ENCODE measurements at regions not wholly inside any gene's neighbourhood (a gene's known extent, or its start where the extent isn't known, plus 50 kb on each side); places are given as distances from the start of the nearest gene placed in this dataset.

DNA sequence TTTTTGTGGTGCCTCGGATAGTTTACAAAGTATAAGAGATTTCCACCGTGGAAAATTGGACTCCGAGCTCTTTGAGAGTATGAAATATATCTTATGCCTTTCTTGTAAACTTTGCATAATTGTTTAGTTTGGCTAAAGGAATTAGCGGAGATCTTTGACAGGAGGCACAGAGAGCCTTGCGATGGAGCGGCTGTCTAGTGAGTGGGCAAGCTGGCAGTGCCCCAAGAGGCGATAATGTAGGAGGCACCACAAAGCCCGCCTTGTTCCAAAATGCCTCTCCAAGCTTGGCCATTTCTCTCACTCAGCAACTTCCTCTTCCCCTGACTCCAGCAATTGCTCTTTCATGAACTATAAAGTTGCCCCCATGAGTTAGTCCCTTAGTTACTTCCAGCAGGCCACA lies 270.1 kb upstream of the PRICKLE1 start:
- no peak overlapping the region for H3K23ac ChIP-seq (ENCODE audit: low read length)
- no peak overlapping the region for H2BK12ac ChIP-seq (ENCODE audit: low read length)

DNA sequence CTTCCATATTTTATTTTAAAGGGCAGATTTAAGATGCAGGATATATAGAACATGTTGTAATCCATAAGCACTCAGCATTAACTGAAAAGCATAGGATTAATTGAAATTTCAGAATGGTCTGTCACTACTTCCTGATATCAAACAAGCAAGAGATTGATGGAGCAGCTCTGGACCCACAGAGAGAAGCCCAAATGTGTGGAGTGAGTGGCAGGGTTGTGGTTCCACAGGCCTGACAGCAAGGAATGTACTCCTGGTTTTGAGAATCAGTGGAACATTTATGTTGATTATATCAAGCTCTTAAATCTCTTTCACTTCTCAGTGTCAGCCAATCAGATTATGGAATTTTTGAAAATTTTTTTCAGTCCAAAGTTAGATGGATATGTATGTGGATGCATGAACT lies 267.6 kb upstream of the PRICKLE1 start:
- DNase-seq, result no peak
- no peak overlapping the region for H3K14ac ChIP-seq (ENCODE audit: low read length)
- no peaks in the 10 kb centered on the region for H3K79me1 ChIP-seq (ENCODE audit: low read length)
- no peak overlapping the region for H3K4me3 ChIP-seq (ENCODE audit: low read depth, low read length)
- no peak overlapping the region for H4K12ac ChIP-seq (ENCODE audit: low read depth, low read length)
- no peak overlapping the region for H3K18ac ChIP-seq (ENCODE audit: low read length)
- H4K91ac ChIP-seq (ENCODE audit: low read depth, low read length), result no peak overlapping the region
- H4K8ac ChIP-seq (ENCODE audit: low read depth, low read length), result no peak overlapping the region
- no peaks in the 10 kb centered on the region for H3K27me3 ChIP-seq (ENCODE audit: insufficient read depth, low read length)
- no peaks in the 10 kb centered on the region for H3K4me1 ChIP-seq (ENCODE audit: control insufficient read depth in 1 of 2, insufficient read depth in 2 of 2, low read length in 2 of 2)
- H3K36me3 ChIP-seq (ENCODE audit: control insufficient read depth in 1 of 2, insufficient read depth in 2 of 2, low read length in 2 of 2), result no peaks in the 10 kb centered on the region
- no peak overlapping the region for H2AK5ac ChIP-seq (ENCODE audit: low read length)
- no peak overlapping the region for H2BK120ac ChIP-seq (ENCODE audit: insufficient read depth, low read length, poor library complexity)
- no peak overlapping the region for H2AFZ ChIP-seq (ENCODE audit: insufficient read depth, low read length, poor library complexity)
- H3K9me3 ChIP-seq (ENCODE audit: insufficient read depth, low read depth, low read length), result no peaks in the 10 kb centered on the region
- H3K27ac ChIP-seq (ENCODE audit: low read depth, low read length), result no peak overlapping the region
- no peak overlapping the region for H3K23ac ChIP-seq (ENCODE audit: low read length)
- H3K4me2 ChIP-seq (ENCODE audit: low read length), result no peak overlapping the region
- no peak overlapping the region for H2BK5ac ChIP-seq (ENCODE audit: low read depth, low read length, poor library complexity)
- H3K9ac ChIP-seq (ENCODE audit: low read length), result no peak overlapping the region
- H3K79me2 ChIP-seq (ENCODE audit: control insufficient read depth, insufficient read depth, low read length, poor library complexity), result no peaks in the 10 kb centered on the region
- no peak overlapping the region for H3K4ac ChIP-seq (ENCODE audit: low read depth, low read length)
- no peak overlapping the region for H2BK12ac ChIP-seq (ENCODE audit: low read length)

More for the DNA sequence above, 270.1 kb upstream of the PRICKLE1 start:
- no peaks in the 10 kb centered on the region for H3K79me1 ChIP-seq (ENCODE audit: low read length)
- H3K4me1 ChIP-seq (ENCODE audit: control insufficient read depth in 1 of 2, insufficient read depth in 2 of 2, low read length in 2 of 2), result no peaks in the 10 kb centered on the region
- no peaks in the 10 kb centered on the region for H3K36me3 ChIP-seq (ENCODE audit: control insufficient read depth in 1 of 2, insufficient read depth in 2 of 2, low read length in 2 of 2)
- H4K91ac ChIP-seq (ENCODE audit: low read depth, low read length), result peak overlapping the region; percentile 6
- no peak overlapping the region for H3K4me3 ChIP-seq (ENCODE audit: low read depth, low read length)
- DNase-seq, result no peak
- no peaks in the 10 kb centered on the region for H3K79me2 ChIP-seq (ENCODE audit: control insufficient read depth, insufficient read depth, low read length, poor library complexity)
- H3K14ac ChIP-seq (ENCODE audit: low read length), result no peak overlapping the region
- no peak overlapping the region for H3K4ac ChIP-seq (ENCODE audit: low read depth, low read length)
- no peak overlapping the region for H3K27ac ChIP-seq (ENCODE audit: low read depth, low read length)
- H4K12ac ChIP-seq (ENCODE audit: low read depth, low read length), result no peak overlapping the region
- no peaks in the 10 kb centered on the region for H3K9me3 ChIP-seq (ENCODE audit: insufficient read depth, low read depth, low read length)
- no peak overlapping the region for H2BK5ac ChIP-seq (ENCODE audit: low read depth, low read length, poor library complexity)
- no peak overlapping the region for H3K18ac ChIP-seq (ENCODE audit: low read length)
- H2AFZ ChIP-seq (ENCODE audit: insufficient read depth, low read length, poor library complexity), result no peak overlapping the region
- H2AK5ac ChIP-seq (ENCODE audit: low read length), result no peak overlapping the region
- no peak overlapping the region for H2BK120ac ChIP-seq (ENCODE audit: insufficient read depth, low read length, poor library complexity)
- H3K4me2 ChIP-seq (ENCODE audit: low read length), result no peak overlapping the region
- no CpG with 5 or more reads among the region's 8 CpGs for WGBS (ENCODE audit: extremely low coverage, insufficient coverage, insufficient read length)
- no peaks in the 10 kb centered on the region for H3K27me3 ChIP-seq (ENCODE audit: insufficient read depth, low read length)
- no peak overlapping the region for H4K8ac ChIP-seq (ENCODE audit: low read depth, low read length)
- no peak overlapping the region for H3K9ac ChIP-seq (ENCODE audit: low read length)

DNA sequence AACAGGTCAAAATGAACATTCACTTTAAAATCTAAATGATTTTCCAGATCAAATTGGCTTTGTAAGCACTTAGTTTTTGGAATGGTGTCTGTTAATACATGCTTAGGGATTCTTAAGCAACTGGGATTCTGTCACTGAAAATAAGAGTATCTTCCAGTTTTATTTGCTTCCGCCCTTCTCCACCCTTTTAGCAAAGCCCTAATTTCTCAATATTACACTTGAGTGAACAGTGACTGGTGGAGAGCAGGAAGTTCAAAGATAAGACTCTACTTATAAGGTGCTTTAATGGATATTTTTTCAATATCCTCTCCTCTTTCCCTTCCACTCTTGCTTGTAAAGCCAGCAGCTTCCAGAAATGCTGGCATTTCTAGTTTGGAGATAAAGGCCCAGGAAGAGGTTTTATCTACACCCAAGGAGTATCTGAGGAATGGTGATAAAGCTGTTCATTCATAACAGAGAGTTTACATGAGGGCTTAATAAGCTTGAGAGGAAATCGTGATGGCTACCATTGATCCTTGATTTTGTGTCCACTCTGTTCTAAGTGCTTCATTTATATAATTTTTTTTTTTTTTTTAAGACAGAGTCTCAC lies 265.9 kb upstream of the PRICKLE1 start:
- Histone ChIP-seq H3K4me2 (ENCODE audit: low read length) (no peak overlapping the region), H3K79me1 (ENCODE audit: low read length) (no peaks in the 10 kb centered on the region), H3K23ac (ENCODE audit: low read length) (no peak overlapping the region), H3K9me3 (ENCODE audit: insufficient read depth, low read depth, low read length) (no peaks in the 10 kb centered on the region), H3K18ac (ENCODE audit: low read length) (no peak overlapping the region), H3K14ac (ENCODE audit: low read length) (no peak overlapping the region), H4K12ac (ENCODE audit: low read depth, low read length) (no peak overlapping the region), H3K4me1 (ENCODE audit: control insufficient read depth in 1 of 2, insufficient read depth in 2 of 2, low read length in 2 of 2) (no peaks in the 10 kb centered on the region), H4K8ac (ENCODE audit: low read depth, low read length) (no peak overlapping the region), H2AK5ac (ENCODE audit: low read length) (no peak overlapping the region), H2BK5ac (ENCODE audit: low read depth, low read length, poor library complexity) (no peak overlapping the region), H2AFZ (ENCODE audit: insufficient read depth, low read length, poor library complexity) (no peak overlapping the region), H4K91ac (ENCODE audit: low read depth, low read length) (no peak overlapping the region), H3K79me2 (ENCODE audit: control insufficient read depth, insufficient read depth, low read length, poor library complexity) (no peaks in the 10 kb centered on the region), H2BK12ac (ENCODE audit: low read length) (no peak overlapping the region), H3K9ac (ENCODE audit: low read length) (no peak overlapping the region), H3K27me3 (ENCODE audit: insufficient read depth, low read length) (no peaks in the 10 kb centered on the region), H3K27ac (ENCODE audit: low read depth, low read length) (no peak overlapping the region), H3K4me3 (ENCODE audit: low read depth, low read length) (no peak overlapping the region), H2BK120ac (ENCODE audit: insufficient read depth, low read length, poor library complexity) (no peak overlapping the region), H3K36me3 (ENCODE audit: control insufficient read depth in 1 of 2, insufficient read depth in 2 of 2, low read length in 2 of 2) (no peaks in the 10 kb centered on the region), H3K4ac (ENCODE audit: low read depth, low read length) (no peak overlapping the region)
- peak; percentile 14 to 70 for DNase-seq
- no CpG with 5 or more reads among the region's 2 CpGs for WGBS (ENCODE audit: extremely low coverage, insufficient coverage, insufficient read length)

DNA sequence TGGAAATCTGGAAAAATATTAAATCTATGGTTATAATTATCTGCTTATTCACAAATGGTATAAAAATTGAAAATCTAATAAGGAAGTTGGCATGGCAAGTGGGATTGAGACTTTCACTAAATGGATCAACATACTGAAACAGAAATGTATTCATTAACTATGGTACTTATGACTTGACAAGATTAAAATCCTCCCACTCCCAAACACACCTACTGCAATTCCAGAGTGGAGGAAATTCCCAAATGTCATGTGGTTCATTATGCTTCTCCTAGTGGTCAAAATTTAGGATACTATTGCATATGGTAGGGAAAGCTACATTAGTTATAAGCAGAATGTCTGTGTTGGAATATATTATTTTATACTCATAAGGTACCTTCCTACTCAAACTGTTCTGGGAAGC lies 265.3 kb upstream of the PRICKLE1 start:
- Histone ChIP-seq H3K27me3 (ENCODE audit: insufficient read depth, low read length) (no peaks in the 10 kb centered on the region), H3K27ac (ENCODE audit: low read depth, low read length) (no peak overlapping the region), H3K79me1 (ENCODE audit: low read length) (no peaks in the 10 kb centered on the region), H2AK5ac (ENCODE audit: low read length) (no peak overlapping the region), H3K36me3 (ENCODE audit: control insufficient read depth in 1 of 2, insufficient read depth in 2 of 2, low read length in 2 of 2) (no peaks in the 10 kb centered on the region), H3K18ac (ENCODE audit: low read length) (no peak overlapping the region), H2AFZ (ENCODE audit: insufficient read depth, low read length, poor library complexity) (no peak overlapping the region), H3K23ac (ENCODE audit: low read length) (no peak overlapping the region), H4K12ac (ENCODE audit: low read depth, low read length) (no peak overlapping the region), H4K8ac (ENCODE audit: low read depth, low read length) (no peak overlapping the region), H3K14ac (ENCODE audit: low read length) (no peak overlapping the region), H3K4ac (ENCODE audit: low read depth, low read length) (no peak overlapping the region), H3K9me3 (ENCODE audit: insufficient read depth, low read depth, low read length) (no peaks in the 10 kb centered on the region), H2BK5ac (ENCODE audit: low read depth, low read length, poor library complexity) (no peak overlapping the region), H3K79me2 (ENCODE audit: control insufficient read depth, insufficient read depth, low read length, poor library complexity) (no peaks in the 10 kb centered on the region), H3K4me2 (ENCODE audit: low read length) (no peak overlapping the region), H3K4me1 (ENCODE audit: control insufficient read depth in 1 of 2, insufficient read depth in 2 of 2, low read length in 2 of 2) (no peaks in the 10 kb centered on the region), H3K4me3 (ENCODE audit: low read depth, low read length) (no peak overlapping the region), H2BK120ac (ENCODE audit: insufficient read depth, low read length, poor library complexity) (no peak overlapping the region), H4K91ac (ENCODE audit: low read depth, low read length) (no peak overlapping the region), H2BK12ac (ENCODE audit: low read length) (no peak overlapping the region), H3K9ac (ENCODE audit: low read length) (no peak overlapping the region)
- no peak for DNase-seq

Data from trophoblast cell (in vitro differentiated cells and primary cell).